Astrocyte of the hippocampus (primary cell): ENCODE measurements at regions not wholly inside any gene's neighbourhood (a gene's known extent, or its start where the extent isn't known, plus 50 kb on each side); places are given as distances from the start of the nearest gene placed in this dataset.
"Not testable (repeated sequence)": the region's sequence is repeated elsewhere in the genome, so short reads cannot be mapped to it uniquely, and the experiment has no call there.

Source experiments
- DNase-seq: peaks from one replicate; pipeline ENCODE4 v3.0.0; 2011; ENCODE audit warnings: low read depth, low spot score

DNA sequence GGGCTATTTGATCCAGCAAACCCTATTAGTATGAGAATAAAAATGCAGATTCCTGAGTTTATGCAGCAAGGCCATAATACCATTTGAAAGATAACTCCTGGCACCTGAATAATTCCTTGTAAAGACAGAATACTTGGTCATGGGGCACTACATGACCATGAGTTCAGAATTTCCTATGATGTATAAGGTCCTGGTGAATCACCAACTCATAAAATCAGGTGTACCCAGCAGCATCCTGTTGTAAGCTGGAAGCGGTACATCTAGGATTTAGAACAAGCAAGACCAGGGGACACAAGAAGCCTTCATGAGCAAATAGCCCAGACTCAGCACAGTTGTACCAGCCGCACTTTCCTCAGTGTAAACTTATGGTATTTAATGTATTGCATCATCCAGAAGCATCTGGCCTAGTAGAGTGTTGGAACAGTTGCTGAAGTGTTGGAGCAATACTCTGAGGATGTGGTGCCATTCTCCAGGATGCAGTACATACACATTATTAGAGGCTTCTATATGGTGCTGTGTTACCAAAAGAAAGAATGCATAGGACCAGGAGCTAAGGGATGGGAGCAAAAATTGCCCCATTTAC is 233.4 kb downstream of the SQOR start:
- DNase-seq = no peak

DNA sequence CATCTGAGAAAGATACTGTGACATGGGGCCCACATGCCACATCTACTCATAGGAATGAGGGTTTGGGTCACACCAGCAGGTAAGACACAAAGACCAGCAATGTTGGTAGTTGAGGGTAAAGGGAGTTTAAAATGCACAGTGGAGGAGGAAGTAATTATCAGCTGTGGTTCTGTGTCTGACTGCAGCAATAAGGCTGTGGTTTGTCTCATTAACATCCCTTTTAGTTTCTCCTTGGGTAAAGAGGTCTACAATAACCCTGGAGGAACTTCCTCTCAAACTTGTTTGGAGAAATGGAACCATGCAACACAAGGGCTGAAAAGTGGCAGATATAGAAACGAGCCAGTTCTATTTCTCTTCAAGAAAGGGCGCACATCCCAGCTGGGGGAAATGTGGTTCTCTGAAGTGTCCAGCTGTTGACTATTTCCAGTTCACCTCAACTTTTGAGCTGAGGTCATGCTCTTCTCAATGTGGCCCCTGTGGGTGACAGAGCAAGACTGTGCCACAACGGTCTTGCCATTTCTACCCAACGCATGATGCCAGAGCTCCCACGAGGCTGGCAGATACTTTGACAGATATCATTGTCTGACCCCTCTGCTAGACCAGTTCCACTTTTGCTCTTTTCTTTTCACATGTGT is 234.3 kb downstream of the SQOR start:
- no peak for DNase-seq

DNA sequence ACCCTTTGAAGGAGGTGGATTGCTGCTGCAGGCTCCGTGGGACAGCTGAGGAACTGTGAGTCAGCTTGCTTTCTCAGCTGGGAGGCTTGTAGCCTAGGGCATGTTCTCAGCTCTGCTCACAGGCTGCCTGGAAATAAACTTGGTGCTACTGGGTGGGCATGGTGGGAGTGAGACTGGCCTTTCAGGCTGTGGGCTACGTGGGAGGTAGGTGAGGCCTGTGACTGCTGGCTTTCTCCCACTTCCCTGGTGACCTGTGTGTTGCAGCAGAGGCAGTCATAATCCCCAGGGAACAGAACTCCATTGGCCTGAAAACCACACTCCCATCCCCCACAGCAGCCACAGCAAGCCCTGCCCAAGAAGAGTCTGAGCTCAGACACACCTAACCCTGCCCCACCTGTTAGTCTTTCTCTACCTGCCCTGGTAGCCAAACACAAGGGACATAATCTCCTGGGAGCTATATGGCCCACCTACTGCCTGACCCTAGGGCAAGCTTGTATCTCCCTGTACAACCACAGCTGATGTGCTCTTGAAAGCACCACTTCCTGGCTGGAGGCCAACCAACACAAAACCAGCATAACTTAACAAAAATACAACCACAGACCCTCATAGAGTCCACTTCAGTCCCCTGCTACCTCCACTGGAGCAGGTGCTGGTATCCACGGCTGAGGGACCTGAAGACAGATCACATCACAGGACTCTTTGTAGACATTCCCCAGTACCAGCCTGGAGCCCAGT is 236.5 kb downstream of the SQOR start:
- DNase-seq = peak; percentile 26

DNA sequence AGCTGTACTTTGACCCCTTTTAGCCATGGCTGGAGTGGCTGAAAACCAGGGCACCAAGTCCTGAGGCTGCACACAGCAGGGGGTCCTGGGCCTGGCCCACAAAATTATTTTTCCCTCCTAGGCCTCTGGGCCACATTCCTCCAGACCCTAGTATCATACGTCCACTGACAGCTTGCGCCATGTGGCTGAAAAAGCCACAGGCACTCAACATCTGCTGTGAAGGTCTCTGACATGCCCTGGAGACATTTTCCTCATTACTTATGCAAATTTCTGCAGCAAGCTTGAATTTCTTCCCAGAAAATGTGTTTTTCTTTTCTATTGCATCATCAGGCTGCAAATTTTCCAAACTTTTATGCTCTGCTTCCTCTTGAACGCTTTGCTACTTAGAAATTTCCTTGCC is 239.0 kb downstream of the SQOR start:
- peak; percentile 13 for DNase-seq

DNA sequence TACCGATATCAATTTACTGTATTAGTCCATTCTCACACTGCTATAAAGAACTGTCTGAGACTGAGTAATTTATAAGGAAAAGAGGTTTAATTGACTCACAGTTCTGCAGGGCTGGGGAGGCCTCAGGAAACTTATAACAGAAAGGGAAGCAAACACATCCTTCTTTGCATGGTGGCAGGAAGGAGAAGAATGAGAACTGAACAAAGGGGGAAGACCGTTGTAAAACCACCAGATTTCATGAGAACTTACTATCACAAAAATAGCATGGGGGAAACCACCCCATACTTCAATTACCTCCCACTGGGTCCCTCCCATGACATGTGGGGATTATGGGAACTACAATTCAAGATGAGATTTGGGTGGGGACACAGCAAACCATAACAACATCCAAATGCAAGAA is 239.7 kb downstream of the SQOR start:
- DNase-seq = not testable (repeated sequence)

DNA sequence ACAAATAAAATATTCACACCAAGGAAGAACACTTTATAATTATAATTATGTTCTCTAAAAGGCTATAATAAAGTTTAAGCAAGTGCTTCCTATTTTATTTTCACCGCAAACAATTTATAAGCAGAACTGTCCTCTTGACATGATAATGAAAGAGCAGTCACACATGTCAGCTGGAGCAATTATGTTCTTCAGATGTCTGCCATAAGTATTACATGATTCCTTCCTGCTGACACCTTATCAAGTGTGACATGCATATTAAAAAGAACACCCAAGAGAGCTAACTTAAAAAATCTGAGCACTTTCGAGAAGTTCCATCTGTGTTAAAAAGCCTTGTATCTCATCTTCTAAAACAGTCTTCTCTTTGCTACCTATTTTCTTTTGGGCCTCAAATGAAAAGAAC is 249.5 kb downstream of the SQOR start:
- DNase-seq = no peak

DNA sequence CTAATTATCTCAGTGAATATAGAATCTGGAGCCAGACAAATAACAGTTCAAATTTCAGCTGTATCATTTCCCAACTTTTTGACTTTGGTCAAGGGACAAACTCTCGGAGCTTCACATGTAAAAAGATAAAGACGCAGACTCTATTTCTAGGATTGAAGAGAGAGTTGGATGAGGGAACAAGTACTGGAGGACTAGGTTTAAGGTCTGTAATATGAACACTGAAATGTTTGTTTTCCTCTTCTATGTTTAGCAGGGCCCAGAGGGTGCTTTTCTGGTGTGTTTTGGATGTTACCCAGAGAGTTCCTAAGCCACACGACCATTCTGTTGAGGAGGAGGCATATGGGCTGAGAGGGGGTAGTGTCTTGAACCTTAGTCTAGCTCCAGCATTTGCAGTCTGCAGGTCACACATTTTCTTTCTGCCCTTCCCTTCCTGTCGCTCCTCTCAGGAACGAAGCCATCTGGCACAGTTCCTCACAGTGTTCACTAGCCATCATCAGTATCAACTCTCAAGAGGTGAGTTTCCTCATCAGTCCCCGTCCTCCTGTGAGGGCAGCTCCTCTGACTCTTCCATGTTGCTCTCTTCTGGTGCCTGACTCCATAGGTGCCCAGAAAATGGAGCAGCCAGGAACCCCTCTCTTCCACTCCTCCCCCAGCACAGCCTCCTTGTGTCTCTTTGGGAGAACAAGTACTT is 250.1 kb downstream of the SQOR start:
- DNase-seq = no peak

DNA sequence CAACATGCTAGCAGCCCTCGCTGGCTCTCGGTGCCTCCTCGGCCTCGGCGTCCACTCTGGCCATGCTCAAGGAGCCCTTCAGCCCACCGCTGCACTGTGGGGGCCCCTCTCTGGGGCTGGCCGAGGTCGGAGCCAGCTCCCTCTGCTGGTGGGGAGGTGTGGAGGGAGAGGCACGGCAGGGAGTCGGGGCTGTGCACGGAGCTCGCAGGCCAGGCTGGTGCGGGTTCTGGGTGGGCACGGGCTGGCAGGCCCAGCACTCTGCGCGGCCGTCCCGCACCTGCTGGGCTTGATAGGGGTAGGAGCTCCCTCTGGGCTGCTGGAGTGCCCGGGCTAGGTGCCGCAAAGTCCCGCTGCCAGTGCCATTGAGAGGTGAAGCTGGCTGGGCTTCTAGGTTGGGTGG is 251.0 kb downstream of the SQOR start:
- DNase-seq = no peak

DNA sequence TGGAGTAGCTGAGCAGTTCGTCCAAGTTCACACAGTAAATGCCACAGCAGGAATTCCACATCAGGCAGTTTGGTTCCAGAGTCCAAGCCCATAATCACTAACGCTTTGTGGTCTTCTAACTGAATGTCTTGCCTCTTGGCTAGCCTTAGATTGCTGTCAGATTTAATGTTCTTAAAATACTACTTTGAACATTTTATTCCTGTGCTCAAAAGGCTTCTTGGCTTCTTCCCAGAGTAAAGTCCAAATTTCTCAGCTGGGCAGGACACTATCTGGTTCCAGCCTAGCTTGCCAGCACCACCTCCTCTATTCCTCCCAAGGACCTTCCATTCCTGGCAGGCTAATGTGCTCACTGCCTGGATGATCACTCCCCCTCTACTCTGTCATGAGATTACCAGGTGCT is 256.9 kb downstream of the SQOR start:
- DNase-seq = no peak

DNA sequence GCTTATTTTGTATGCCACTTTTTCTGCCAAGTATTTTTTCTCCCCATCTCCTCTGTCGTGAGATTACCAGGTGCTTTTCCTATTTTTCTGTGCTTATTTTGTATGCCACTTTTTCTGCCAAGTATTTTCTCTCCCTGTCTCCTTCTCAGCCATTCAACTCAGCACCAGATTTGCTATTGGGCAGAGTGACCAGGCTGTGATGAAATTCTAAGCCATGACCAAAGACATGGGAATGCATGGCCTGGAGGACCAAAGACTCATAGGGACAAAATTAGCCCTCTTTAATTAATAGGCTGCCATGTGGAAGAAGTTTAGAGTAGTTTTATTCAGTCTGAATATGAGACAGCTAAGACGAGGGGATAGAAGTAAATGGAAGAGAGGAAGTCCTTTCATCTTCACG is 257.4 kb downstream of the SQOR start:
- DNase-seq = no peak

DNA sequence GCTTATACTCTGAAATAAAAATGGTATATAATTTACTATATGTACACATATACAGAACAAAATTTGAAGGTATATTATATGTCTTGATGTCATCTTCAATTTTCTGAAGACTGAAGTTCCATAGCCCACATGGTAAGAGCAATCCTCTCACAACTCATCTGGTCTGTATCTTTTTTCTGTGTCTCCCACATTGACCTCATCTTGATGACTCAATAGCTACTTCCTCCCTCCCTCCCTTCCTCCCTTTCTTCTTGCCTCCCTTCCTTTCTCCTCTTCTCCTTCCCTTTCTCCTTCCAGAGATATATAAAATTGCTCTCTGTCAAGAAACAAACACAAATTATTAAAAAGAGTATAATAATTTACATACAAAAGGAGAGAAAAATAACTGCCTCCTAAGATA is 268.5 kb downstream of the SQOR start:
- DNase-seq = no peak

DNA sequence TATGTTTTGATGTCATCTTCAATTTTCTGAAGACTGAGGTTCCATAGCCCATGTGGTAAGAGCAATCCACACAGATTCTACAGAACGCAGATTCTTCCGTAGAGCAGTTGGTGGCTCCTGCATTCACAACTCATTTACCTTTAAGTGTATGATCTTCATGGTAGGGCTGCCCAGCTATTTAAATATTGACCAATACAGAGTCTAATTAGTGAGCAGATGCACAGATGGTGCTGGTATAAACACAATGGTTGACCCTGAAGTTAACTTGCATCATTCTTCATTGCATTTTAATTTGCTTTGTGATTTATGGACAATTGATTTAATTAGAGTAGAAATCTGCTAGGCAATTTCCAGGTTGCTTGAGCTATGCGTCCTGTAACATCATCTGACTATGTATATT is 269.2 kb downstream of the SQOR start:
- DNase-seq = no peak

DNA sequence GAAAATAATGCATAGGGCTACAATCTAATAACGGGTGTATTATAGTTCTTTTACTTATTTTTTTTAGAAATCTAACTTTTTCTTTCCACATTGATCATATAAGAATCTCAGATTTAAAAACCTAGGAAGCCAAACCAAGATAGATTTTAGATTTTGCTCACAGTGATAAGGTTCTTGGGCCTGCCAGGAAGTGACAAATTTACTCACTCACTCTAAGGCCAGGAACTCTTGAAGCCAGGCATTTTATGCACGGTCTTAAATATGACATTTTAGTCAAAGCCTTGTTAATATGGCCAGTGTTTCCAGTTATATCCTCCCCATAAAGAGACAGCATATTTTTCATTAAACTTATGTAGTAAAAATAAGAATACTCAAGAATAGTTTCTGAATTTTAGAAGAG is 271.4 kb downstream of the SQOR start:
- DNase-seq = no peak

DNA sequence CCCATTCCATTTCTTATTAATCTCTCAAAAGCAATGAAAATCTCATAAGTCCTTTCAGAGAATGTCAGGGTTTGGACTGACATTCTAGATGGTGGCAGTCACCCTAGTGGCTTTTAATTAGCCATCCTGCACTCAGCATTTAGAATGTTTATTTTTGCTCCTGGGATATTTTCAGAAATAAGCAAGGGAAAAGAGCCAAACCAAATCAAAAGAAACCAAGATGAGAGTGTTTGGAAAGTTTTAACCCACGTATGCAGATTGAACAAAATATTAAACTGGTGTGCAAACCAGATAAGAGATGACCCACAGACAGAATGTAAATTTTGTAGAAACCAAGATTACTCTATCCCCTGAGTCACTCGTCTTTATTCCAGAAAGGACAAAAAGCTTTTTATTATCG is 275.8 kb downstream of the SQOR start:
- no peak for DNase-seq

DNA sequence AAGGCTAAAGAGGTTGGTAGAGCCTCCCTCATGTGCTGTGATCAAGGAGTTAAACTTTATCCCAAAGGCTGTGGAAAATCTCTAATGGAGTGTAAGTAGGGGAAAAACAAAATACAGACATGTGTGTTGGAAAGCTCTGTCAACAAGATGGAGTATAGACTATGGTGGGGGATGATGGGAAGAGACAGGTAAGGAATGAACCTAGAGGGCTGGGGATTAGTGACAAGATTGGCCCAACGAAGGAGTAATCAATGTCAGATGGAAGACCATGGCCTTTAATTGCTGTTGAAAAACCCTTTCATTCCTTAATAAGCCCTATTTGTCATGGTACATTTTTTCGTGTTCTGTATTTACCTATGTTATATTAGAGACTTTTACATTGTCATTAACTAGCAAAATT is 278.6 kb downstream of the SQOR start:
- no peak for DNase-seq

DNA sequence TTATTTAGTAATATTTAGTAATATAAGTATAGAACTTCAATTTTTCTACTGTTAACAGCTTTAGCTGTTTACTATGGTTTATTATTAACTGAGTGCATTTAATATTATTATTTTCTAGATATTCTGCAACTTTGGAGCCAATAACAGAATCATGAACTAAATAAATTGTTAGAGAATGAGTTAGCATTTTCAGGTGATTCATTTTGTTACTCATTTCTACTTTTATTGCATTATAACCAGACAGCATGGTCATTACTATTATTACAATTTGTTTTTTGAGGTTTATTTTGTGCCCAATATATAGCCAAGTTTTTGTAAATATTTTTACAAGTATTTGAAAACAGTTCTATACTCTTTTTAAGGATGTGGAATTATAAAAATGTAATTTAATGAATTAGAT is 279.6 kb downstream of the SQOR start:
- DNase-seq = no peak

DNA sequence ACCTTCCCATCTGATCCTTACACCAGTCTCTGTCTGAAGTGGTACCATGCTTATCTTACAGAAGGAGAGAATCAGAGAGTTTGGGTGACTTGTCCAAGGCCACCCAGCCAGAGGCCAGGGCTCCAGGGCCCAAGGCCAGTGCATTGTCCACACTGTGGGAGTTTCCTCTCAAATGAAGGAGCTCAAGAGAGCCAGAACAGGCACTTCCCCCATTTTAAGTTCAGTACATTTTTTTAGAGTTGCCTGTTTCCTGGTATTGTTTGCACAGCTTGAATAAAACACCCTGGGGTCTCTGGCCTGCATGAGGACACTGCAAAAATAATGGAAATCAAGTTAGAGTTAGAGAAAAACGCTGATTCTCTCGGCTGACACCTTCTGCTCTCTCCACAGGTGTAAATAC is 284.0 kb downstream of the SQOR start:
- DNase-seq = no peak

DNA sequence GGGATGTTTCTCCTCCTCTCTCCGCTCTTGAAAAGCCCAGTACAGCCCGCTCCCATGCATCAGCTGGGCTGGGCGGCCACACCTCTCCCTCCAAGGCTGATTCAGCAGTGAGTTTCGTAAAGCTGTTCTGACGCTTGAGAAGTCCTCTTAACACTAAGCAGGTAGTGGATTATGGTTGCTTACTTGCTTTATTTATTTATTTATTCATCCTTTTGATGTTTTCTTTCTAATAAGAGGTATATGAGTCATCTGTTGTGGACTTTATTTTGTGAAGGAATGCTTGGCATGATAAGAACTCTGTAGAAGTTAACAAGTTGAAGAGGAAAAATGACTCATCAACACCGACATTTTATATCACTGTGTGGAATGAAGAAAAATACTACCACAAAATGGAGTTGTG is 285.0 kb downstream of the SQOR start:
- peak; percentile 83 for DNase-seq

DNA sequence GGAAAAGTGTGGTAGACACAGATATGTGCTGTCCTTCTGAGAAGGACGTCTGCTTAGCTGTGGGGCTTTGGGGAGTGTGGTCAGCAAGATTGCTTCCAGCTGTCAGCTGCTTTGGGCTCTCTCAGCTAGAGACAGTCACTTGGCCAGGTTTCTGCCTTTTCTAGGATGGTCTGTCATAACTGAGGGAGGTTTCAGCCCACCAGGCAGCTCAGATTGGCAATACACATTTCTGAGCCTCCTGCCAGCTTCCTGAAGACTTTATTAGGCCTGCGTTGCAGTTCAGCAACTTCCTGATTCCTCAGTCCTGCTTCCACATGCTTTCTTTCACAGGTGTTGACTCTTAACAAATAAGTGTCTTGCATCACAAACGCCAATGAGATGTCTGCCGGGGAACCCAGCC is 286.5 kb downstream of the SQOR start:
- DNase-seq = peak; percentile 6

DNA sequence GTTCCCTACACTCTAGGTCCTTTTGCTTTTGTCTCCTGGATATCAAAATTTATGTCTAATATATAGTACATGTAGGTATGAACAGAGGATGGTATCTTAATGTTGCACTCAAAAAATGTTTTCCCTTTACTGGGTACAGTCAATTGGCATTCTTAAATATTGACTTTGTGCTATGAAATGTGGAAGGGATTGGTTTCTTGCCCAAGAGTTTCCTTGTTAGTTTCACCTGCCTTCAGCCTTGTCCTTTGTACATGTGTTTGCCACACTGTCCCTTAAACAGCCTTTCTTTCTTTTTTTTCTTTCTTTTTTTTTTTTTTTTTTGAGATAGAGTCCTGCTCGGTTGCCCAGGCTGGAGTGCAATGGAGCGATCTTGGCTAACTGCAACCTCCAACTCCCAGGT is 287.1 kb downstream of the SQOR start:
- DNase-seq = no peak

DNA sequence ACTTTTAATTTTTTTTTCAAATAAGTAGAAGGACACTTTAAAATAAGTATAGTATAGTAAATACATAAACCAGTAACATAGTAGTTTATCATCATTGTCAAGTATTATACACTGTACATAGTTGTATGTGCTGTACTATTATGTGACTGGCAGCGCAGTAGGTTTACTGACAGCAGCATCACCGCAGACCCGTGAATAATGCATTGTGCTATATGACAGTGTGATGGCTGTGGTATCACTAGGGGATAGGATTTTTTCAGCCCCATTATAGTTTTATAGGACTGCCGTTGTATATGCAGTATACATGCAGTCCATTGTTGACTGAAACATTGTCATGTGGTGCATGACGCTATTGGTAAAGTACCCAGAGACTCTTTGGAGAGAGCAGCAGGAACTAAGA is 306.5 kb downstream of the SQOR start:
- DNase-seq = no peak

DNA sequence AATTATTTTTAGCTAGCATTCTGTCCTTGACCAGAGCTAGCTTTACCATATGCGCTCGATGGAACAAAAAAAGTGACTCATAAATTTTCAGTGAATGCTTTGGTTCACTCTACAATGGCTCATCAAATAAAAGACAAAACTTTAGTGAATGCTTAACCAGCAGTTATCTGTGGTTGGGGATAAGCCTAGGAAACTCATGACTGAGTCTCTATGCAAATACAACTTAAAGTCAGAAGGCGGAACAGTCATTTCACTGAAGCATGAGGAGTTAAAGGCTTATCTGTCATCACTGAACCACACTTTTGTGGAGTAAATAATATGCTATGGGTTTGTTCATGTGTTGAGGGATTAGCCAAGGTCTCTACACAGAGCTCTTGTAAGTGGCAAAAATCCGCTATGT is 308.4 kb downstream of the SQOR start:
- peak; percentile 50 for DNase-seq

DNA sequence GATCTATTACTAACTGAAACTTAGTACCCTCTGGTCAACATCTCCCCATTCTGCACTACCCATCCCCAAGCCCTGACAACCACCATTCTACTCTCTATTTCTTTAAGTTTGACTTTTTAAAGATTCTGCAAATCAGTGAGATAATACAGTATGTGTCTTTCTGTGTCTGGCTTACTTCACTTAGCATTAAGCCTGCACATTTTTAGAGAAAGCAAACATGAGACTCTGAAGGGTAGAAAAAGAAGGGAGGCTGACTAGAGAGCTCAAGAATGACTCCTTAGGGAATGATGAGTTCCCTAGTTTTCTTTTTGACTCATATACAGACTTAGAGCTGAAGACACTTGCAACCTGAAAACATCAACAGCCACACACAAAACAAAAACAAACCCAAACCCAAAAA is 311.3 kb downstream of the SQOR start:
- no peak for DNase-seq
